Activated T-cell treated with anti-CD3 and anti-CD28 coated beads, Interleukin-2, amount 50 U/mL, for 4 hours (primary cell): ENCODE measurements at regions not wholly inside any gene's neighbourhood (a gene's known extent, or its start where the extent isn't known, plus 50 kb on each side); places are given as distances from the start of the nearest gene placed in this dataset.

Source experiments
- ATAC-seq, 2 donors: fragments of 200-7000 bp; cut with Tn5 transposase; one replicate each; pipeline ENCODE4 v1.10.0; 2021
- DNase-seq: peaks from one replicate; pipeline ENCODE4 v3.0.0-alpha.2; 2020
- H3K27me3 Mint-ChIP-seq: one replicate; pipeline ENCODE4 v1.8.0; 2021; ENCODE audit warnings: low read depth, mixed read lengths
- H3K36me3 Mint-ChIP-seq: one replicate; pipeline ENCODE4 v1.8.0; 2022; ENCODE audit warnings: mixed read lengths; ENCODE audit not compliant: insufficient read depth
- H3K4me1 Mint-ChIP-seq: one replicate; pipeline ENCODE4 v1.8.0; 2021; ENCODE audit warnings: low read depth, mixed read lengths
- H3K4me3 Mint-ChIP-seq: one replicate; pipeline ENCODE4 v1.8.0; 2021; ENCODE audit warnings: mild to moderate bottlenecking, moderate library complexity, mixed read lengths
- H3K9me3 Mint-ChIP-seq: one replicate; pipeline ENCODE4 v1.8.0; 2021; ENCODE audit warnings: mixed read lengths

DNA sequence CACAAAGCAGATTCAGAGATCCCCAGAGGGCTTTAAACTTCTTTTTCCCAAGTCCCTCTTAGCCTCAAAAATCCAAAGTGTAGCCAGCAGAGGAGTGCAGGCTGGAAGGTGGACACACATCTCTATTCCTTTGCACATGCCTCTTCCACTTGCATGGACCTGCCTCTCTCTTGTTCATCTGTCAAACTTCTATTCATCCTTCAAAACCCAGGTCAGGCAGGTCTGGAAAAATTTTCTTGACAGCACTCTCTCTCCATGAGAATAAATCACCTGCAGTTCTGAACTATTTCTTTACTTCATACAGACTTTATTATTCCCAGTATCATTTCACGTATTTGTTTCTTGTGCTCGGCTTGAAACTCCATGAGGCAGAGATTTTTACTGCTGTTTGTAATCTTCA lies 127.5 kb downstream of the SS18 start:
- no peaks in the 10 kb centered on the region for H3K4me1 Mint-ChIP-seq
- H3K36me3 Mint-ChIP-seq: no peaks in the 10 kb centered on the region
- H3K27me3 Mint-ChIP-seq: peaks cover 24% of the 10 kb centered on the region
- ATAC-seq (no peak), DNase-seq (no peak)
- no peaks in the 10 kb centered on the region for H3K9me3 Mint-ChIP-seq
- H3K4me3 Mint-ChIP-seq: no peak overlapping the region

DNA sequence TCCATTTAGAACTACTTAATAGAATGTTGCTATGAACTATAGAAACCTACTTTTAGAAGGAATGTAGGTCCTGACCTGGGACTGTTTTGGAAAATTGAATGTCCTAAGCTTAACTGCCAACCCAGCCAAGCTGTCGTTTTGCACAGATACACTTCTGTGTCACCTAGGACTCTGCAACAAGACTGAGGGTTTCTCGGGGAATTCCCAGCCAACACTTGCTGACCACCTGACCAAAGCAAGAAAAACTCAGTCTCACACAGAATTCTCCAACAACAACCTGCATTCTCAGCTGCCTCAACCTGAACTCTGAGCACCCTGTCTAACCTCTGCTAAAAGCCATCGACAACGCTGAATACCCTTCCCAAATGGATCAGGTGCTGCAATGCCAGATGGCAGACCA lies 128.2 kb downstream of the SS18 start:
- no peak for DNase-seq
- no peak for ATAC-seq
- Mint-ChIP-seq H3K4me1 (no peaks in the 10 kb centered on the region), H3K4me3 (no peak overlapping the region), H3K27me3 (peaks cover 24% of the 10 kb centered on the region), H3K36me3 (no peaks in the 10 kb centered on the region), H3K9me3 (no peaks in the 10 kb centered on the region)

DNA sequence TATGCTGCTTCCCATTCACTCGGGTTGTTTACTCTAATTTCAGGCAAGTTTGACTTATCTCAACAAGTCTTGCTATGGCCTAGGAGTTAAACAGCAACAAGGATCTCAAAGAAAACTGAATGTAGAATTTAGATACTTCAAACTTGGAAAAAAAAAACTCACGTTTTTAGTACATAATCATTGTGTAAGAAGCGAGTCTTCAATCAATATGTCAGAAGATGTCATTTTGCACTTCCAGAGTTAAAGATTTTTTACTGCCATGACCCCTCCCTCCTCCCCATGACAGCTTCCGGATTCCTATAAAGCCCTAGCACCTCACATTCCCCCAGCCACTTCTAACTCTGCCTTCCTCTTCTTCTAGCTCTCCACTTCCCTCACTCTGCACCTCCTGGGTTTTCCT lies 133.4 kb downstream of the SS18 start:
- Mint-ChIP-seq H3K4me1 (peaks cover 15% of the 10 kb centered on the region), H3K27me3 (peaks cover 10% of the 10 kb centered on the region), H3K9me3 (no peaks in the 10 kb centered on the region), H3K36me3 (no peaks in the 10 kb centered on the region), H3K4me3 (no peak overlapping the region)
- no peak for ATAC-seq
- no peak for DNase-seq

DNA sequence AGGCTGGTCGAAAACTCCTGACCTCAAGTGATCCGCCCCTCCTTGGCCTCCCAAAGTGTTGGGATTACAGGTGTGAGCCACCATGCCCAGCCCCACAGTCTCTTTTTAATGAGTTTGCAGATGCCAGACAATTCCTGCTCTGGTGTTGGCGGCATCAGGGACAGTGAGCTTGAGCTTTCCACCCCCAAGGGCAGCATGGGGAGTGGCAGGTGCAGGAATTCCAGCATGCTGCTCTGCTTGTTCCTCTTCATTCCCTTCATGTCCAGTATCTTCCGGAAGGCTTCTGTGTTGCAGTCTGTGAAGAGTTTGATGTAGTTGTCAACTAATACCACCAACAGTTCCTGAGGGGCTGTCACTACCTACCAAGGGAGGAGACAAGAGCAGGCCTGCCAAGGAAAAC lies 137.3 kb downstream of the SS18 start:
- DNase-seq (no peak), ATAC-seq (no peak)
- no peaks in the 10 kb centered on the region for H3K36me3 Mint-ChIP-seq
- no peak overlapping the region for H3K4me3 Mint-ChIP-seq
- H3K9me3 Mint-ChIP-seq: no peaks in the 10 kb centered on the region
- H3K4me1 Mint-ChIP-seq: peaks cover 15% of the 10 kb centered on the region
- no peaks in the 10 kb centered on the region for H3K27me3 Mint-ChIP-seq

DNA sequence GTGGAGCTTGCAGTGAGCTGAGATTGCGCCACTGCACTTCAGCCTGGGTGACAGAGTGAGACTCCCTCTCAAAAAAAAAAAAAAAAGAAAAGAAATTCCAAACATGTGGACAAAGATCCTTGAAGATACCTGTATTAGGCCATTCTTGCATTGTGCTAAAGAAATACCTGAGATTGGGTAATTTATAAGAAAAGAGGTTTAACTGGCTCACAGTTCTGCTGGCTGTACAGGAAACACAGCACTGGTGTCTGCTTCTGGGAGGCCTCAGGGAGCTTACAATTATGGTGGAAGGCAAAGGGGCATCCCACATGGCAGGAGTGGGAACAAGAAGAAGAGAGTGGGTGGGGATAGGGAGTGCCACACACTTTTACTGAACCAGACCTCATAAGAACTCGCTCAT lies 140.1 kb downstream of the SS18 start:
- Mint-ChIP-seq H3K4me3 (no peak overlapping the region), H3K9me3 (no peaks in the 10 kb centered on the region), H3K36me3 (no peaks in the 10 kb centered on the region), H3K4me1 (peaks cover 15% of the 10 kb centered on the region), H3K27me3 (no peaks in the 10 kb centered on the region)
- no peak for DNase-seq
- no peak for ATAC-seq

DNA sequence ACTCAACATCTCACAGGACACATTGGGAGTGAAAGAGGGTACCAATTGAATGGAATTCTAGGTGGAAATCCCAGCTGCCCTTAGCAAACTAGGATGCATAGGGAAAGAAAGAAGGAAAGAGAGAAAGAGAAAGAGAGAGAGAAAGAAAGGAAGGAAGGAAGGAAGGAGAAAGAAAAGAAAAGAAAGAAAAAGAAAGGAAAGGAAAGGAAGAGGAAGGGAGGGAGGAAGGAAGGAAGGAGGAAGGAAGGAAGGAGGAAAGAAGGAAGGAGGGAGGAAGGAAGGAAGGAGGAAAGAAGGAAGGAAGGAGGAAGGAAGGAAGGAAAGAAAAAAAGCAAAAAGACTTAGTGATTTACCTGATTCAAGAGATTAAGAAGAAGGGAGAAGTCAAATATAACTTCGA lies 143.9 kb downstream of the SS18 start:
- Mint-ChIP-seq H3K27me3 (no peaks in the 10 kb centered on the region), H3K4me3 (no peak overlapping the region), H3K9me3 (no peaks in the 10 kb centered on the region), H3K4me1 (no peaks in the 10 kb centered on the region), H3K36me3 (no peaks in the 10 kb centered on the region)
- ATAC-seq (no peak), DNase-seq (no peak)

DNA sequence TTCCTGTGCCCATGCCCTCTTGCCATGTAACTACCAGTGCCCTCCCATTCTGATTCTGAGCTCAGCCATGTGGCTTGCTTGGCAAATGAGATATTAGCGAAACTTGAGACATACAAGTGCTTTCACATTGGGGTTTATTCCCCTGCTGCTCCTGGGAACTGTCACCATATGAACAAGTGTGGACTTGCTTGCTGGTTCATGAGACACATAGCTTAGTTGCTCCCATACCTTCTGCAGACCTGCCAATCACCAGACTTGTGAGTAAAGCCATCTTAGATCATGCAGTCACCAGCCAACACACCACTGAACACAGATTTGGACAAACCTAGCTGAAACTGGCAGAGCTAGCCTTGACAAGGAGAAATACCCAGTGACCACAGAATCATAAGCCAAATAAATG lies 155.1 kb downstream of the SS18 start:
- no peak overlapping the region for H3K4me3 Mint-ChIP-seq
- no peaks in the 10 kb centered on the region for H3K36me3 Mint-ChIP-seq
- DNase-seq (no peak), ATAC-seq (no peak)
- no peaks in the 10 kb centered on the region for H3K9me3 Mint-ChIP-seq
- H3K4me1 Mint-ChIP-seq: no peaks in the 10 kb centered on the region
- H3K27me3 Mint-ChIP-seq: peaks cover 7% of the 10 kb centered on the region

DNA sequence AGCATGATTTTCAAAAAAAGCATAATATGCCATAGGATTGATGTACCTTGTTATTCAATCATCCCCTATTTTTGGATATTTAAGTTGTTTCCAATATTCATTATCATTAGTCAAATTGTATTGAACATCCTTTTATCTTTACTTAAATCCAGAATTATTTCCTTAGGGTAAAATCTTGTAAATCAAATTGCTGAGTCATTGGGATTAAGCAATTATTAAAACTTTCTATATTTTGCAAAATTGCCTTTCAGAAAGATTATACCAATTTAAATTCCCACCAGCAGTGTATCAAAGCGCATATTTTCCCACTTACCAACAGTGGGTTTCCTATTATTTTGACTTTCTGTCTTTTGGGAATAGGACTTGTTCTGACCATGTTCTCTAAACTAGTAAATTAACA lies 159.3 kb downstream of the SS18 start:
- Mint-ChIP-seq H3K4me3 (no peak overlapping the region), H3K27me3 (peaks cover 6% of the 10 kb centered on the region), H3K36me3 (no peaks in the 10 kb centered on the region), H3K9me3 (no peaks in the 10 kb centered on the region), H3K4me1 (peaks cover 2% of the 10 kb centered on the region)
- no peak for DNase-seq
- ATAC-seq: no peak

DNA sequence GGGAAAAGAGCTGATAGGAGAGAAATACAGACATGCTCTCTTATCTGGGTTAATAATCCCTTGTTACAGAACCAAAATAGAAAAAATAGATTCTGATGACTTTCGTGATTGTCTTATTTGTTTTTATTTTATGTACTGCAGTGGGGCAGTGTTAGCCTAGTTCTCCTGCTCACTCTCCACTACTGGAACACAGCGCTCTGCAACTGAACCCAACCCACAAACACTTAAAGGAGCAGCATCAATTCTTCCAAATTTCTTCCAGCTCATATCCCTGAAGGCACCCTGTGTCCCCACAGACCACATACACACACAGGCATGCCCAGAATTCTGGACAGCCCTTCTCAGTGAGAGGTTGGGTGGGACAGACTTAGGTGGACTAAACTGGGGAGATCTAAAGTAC lies 160.6 kb downstream of the SS18 start:
- Mint-ChIP-seq H3K36me3 (no peaks in the 10 kb centered on the region), H3K9me3 (no peaks in the 10 kb centered on the region), H3K4me1 (peaks cover 2% of the 10 kb centered on the region), H3K27me3 (peaks cover 5% of the 10 kb centered on the region), H3K4me3 (no peak overlapping the region)
- DNase-seq (no peak), ATAC-seq (no peak)

DNA sequence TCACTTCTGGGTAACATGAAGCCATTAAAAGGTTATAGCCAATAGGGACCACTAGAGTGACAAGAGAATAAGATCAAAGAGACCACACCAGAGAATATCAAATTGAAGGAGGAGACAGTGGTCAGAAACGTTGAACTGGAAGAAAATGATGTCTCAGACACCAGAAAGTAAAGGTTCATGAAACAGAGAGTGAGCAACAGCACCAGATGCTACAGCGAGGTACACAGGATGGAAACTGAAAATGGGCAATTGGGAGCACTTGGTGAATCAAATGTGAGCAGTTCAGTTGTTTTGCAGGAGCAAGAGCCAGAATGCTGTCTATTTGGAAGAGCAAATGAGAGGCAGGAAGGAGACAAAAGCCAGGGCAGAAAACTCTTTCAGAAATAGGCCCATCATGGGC lies 162.6 kb downstream of the SS18 start:
- H3K4me3 Mint-ChIP-seq: no peak overlapping the region
- no peaks in the 10 kb centered on the region for H3K9me3 Mint-ChIP-seq
- DNase-seq (no peak), ATAC-seq (no peak)
- H3K4me1 Mint-ChIP-seq: peaks cover 2% of the 10 kb centered on the region
- peaks cover 5% of the 10 kb centered on the region for H3K27me3 Mint-ChIP-seq
- H3K36me3 Mint-ChIP-seq: no peaks in the 10 kb centered on the region

DNA sequence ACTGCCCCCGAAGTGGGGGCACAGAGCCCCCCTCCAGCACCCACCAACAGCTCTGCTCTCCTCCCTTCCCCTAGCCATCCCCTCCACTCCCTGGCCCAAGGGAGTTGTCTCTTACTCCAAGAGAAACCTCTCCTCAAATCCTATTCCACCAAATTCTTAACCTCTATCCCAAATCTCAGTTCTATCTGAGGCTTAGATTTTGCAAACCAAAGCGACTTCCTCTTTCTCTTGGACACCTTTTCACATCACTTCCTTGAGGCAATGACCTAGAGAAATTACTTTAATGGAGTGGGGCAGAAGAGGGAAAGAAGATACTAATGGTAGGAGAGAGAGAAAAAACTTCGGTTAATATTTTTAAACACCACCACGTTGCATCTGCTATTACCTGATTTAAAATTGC lies 167.2 kb downstream of the SS18 start:
- H3K36me3 Mint-ChIP-seq: no peaks in the 10 kb centered on the region
- no peak overlapping the region for H3K4me3 Mint-ChIP-seq
- no peak for ATAC-seq
- no peaks in the 10 kb centered on the region for H3K9me3 Mint-ChIP-seq
- no peak for DNase-seq
- peaks cover 2% of the 10 kb centered on the region for H3K4me1 Mint-ChIP-seq
- H3K27me3 Mint-ChIP-seq: peaks cover 5% of the 10 kb centered on the region

DNA sequence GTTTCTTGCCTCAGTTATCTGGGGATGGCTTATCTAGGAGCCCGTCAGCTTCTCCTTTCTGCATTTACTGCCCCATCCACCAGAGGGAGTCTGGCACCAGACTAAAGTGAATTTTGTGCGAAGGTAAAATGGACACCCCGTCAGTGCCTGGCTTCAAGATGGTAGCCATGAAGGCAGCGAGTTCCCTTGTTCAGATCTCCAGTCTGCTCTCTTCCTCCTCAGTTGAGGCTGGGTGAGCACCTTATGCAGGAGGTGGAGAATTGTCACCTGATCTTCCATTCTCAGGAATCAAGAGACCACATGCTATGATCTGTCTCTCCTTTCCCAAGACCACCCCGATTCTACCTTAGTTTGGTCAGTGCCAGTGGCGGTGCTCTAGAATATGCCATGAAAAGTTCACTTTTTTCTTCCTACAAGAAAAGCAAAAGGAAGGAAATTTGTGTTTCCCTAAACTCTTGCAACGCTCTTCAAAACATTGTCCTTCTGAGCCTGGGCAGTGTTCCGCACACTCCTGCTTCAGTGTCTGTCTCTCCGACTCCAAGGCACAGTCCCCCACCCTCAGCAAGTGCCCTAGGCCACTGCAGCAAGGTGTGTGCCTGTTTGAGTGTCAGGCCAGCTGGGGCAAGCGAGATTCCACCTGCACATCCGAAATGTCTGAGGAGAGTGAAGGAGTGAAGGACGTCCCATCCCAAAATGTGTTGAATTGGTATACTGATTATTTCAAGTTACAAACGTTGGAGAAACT lies 168.6 kb downstream of the SS18 start:
- Mint-ChIP-seq H3K9me3 (no peaks in the 10 kb centered on the region), H3K27me3 (peaks cover 8% of the 10 kb centered on the region), H3K4me1 (no peaks in the 10 kb centered on the region), H3K4me3 (no peak overlapping the region), H3K36me3 (no peaks in the 10 kb centered on the region)
- peak; percentile 13 for DNase-seq
- ATAC-seq: peak; percentile 51 to 54

DNA sequence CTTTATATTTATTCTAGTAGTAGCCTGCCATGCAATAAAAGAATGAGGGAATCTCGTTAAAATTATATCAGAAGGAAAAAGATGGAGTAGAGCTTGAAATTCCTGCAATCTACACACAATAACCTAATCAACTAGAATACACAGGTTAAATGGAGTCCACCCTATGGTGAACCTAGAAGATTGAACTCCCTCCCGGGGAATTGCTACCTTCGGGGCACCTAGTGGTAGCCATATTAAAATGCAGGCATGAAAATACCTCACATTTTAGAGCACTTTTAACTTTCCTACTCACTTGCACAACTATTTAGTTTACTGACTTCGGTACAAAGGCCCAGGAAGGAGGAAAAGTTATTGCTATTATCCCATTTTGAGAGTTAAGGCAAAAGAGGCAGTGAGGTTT lies 174.5 kb downstream of the SS18 start:
- H3K9me3 Mint-ChIP-seq: no peaks in the 10 kb centered on the region
- no peaks in the 10 kb centered on the region for H3K4me1 Mint-ChIP-seq
- no peak for DNase-seq
- no peak for ATAC-seq
- H3K27me3 Mint-ChIP-seq: peaks cover 10% of the 10 kb centered on the region
- no peak overlapping the region for H3K4me3 Mint-ChIP-seq
- no peaks in the 10 kb centered on the region for H3K36me3 Mint-ChIP-seq

DNA sequence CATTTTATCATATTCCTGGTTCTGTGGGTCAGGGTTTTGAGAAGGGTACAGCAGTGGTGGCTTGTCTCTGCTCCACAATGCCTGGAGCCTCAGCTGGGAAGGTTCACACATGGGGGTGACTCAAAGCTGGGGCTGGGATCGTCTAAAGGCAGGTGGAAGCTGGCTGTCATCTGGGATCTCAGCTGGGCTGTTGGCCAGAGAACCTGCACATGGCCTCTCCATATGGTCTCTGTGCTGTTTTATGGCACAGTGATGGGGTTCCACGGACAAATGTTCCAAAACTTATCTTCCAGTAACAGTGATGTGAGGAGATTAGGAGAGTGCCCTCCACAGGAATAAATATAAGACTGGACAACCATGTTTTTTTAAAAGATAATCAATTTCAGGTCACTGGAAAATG lies 191.4 kb downstream of the SS18 start:
- no peak overlapping the region for H3K4me3 Mint-ChIP-seq

DNA sequence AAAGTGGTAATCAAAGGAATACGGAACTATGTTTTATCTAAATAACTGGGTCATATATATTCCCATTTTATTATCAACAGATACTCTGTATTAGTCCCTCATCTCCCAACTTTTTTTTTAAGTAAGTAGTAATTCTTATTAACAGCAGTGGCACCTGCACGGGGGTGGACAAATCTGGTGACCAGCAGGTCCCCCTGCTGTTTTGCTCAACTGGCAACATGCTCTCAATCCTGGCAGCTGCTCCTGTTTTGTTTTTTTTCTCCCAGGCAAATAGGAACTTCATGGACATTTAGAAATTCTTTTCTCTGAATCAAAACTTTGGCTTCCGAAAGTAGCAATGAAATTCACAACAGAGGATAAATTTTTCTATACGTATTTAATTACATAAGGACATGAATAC lies 193.5 kb downstream of the SS18 start:
- no peak for ATAC-seq
- peaks cover 3% of the 10 kb centered on the region for H3K9me3 Mint-ChIP-seq
- H3K4me3 Mint-ChIP-seq: no peak overlapping the region
- H3K27me3 Mint-ChIP-seq: peaks cover 4% of the 10 kb centered on the region
- DNase-seq: no peak
- H3K4me1 Mint-ChIP-seq: no peaks in the 10 kb centered on the region
- no peaks in the 10 kb centered on the region for H3K36me3 Mint-ChIP-seq

More for the DNA sequence above, 191.4 kb downstream of the SS18 start:
- H3K36me3 Mint-ChIP-seq: no peaks in the 10 kb centered on the region
- H3K4me1 Mint-ChIP-seq: no peaks in the 10 kb centered on the region
- peaks cover 1% of the 10 kb centered on the region for H3K27me3 Mint-ChIP-seq
- peaks cover 3% of the 10 kb centered on the region for H3K9me3 Mint-ChIP-seq
- ATAC-seq: no peak
- no peak for DNase-seq
